GM23248 (cell line): ENCODE measurements at regions not wholly inside any gene's neighbourhood (a gene's known extent, or its start where the extent isn't known, plus 50 kb on each side); places are given as distances from the start of the nearest gene placed in this dataset.

Experiments used
- EZH2 ChIP-seq: fragments of 200-600 bp; sonication (generic); IDR thresholded peaks from 2 replicates; pipeline ENCODE4 v1.6.1; 2018; ENCODE audit warnings: antibody characterized with exemption, mild to moderate bottlenecking; ENCODE audit not compliant: insufficient read depth, poor library complexity, severe bottlenecking
- EZH2phosphoT487 ChIP-seq: fragments of 200-600 bp; sonication (generic); IDR thresholded peaks from 2 replicates; pipeline ENCODE4 v1.6.1; 2018; ENCODE audit warnings: antibody characterized with exemption, moderate library complexity, mild to moderate bottlenecking, low read depth; ENCODE audit not compliant: insufficient read depth

DNA sequence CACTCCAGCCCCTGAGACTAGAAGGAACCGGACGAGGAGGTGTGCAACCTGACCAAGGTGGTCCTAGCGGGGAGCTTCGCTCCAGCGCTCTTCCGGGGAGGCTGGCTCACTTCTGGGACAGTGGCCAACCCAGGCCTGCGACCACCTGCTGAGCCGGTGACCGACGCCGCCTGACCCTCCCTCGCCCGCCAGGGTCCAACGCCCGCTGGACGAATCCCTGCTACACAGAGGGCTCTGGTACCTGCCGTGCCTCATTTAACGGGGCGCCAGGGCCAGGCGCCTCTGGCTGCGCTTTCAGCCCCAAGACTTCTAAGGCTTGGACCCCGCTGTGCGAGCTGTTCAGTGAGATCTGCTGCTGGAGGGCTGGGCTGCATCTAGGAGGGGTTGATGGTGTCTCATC is 99.5 kb upstream of the KCNJ18 start:
- no peak for TF ChIP-seq EZH2
- no peak for TF ChIP-seq EZH2phosphoT487
